ENCODE measurements at regions not wholly inside any gene's neighbourhood (a gene's known extent, or its start where the extent isn't known, plus 50 kb on each side); places are given as distances from the start of the nearest gene placed in this dataset.

GRCh38 chr1:238790882-238791281, 595.5 kb upstream of the CHRM3 start:
- H3K4me2 ChIP-seq (ENCODE audit: low read depth, low read length), result no peak overlapping the region
- no peaks in the 10 kb centered on the region for H3K9me2 ChIP-seq (replicated peaks; ENCODE audit: insufficient read depth, low read length)
- H3K36me3 ChIP-seq (replicated peaks; ENCODE audit: insufficient read depth, low read length), result no peaks in the 10 kb centered on the region
- no peaks in the 10 kb centered on the region for H3K27me3 ChIP-seq (replicated peaks; ENCODE audit: insufficient read depth, low read length)
- H3K27ac ChIP-seq (ENCODE audit: low read length), result no peak overlapping the region
- H2AFZ ChIP-seq (ENCODE audit: low read length), result no peak overlapping the region
- no peak overlapping the region for H3K4me3 ChIP-seq (ENCODE audit: low read length)
- H4K20me1 ChIP-seq (ENCODE audit: insufficient read depth, low read length), result no peaks in the 10 kb centered on the region
- DNase-seq, result no peak
- no peaks in the 10 kb centered on the region for H3K9me3 ChIP-seq (replicated peaks; ENCODE audit: insufficient read depth, low read length)
- no peak overlapping the region for H3K9ac ChIP-seq (ENCODE audit: low read length)
- TF ChIP-seq EZH2phosphoT487 (IDR thresholded peaks at IDR 0.05; ENCODE audit: low read length) (no peak), EZH2 (optimal IDR thresholded peaks at IDR 0.05; ENCODE audit: low read depth, low read length) (no peak), CTCF (IDR thresholded peaks at IDR 0.05; ENCODE audit: low read length) (no peak)
- H3K4me1 ChIP-seq (ENCODE audit: low read length), result no peaks in the 10 kb centered on the region
- no peaks in the 10 kb centered on the region for H3F3A ChIP-seq (ENCODE audit: insufficient read depth, low read length)
- H3K79me2 ChIP-seq (ENCODE audit: low read length), result no peaks in the 10 kb centered on the region

- Histone ChIP-seq H3K36me3 (replicated peaks; ENCODE audit: insufficient read depth, low read length) (no peaks in the 10 kb centered on the region), H3K79me2 (ENCODE audit: low read length) (no peaks in the 10 kb centered on the region), H3K4me1 (ENCODE audit: low read length) (no peaks in the 10 kb centered on the region), H3K9me2 (replicated peaks; ENCODE audit: insufficient read depth, low read length) (no peaks in the 10 kb centered on the region), H3K4me2 (ENCODE audit: low read depth, low read length) (no peak overlapping the region), H3K27me3 (replicated peaks; ENCODE audit: insufficient read depth, low read length) (no peaks in the 10 kb centered on the region), H4K20me1 (ENCODE audit: insufficient read depth, low read length) (no peaks in the 10 kb centered on the region), H3K4me3 (ENCODE audit: low read length) (no peak overlapping the region), H3K9ac (ENCODE audit: low read length) (no peak overlapping the region), H2AFZ (ENCODE audit: low read length) (no peak overlapping the region), H3F3A (ENCODE audit: insufficient read depth, low read length) (no peaks in the 10 kb centered on the region), H3K9me3 (replicated peaks; ENCODE audit: insufficient read depth, low read length) (no peaks in the 10 kb centered on the region), H3K27ac (ENCODE audit: low read length) (no peak overlapping the region)
- DNase-seq, result no peak
- no peak for TF ChIP-seq EZH2phosphoT487 (IDR thresholded peaks at IDR 0.05; ENCODE audit: low read length)
- no peak for TF ChIP-seq CTCF (IDR thresholded peaks at IDR 0.05; ENCODE audit: low read length)
- no peak for TF ChIP-seq EZH2 (optimal IDR thresholded peaks at IDR 0.05; ENCODE audit: low read depth, low read length)
These were observed 596.3 kb upstream of the CHRM3 start for GRCh38 chr1:238789916-238790667.

- H4K20me1 ChIP-seq (ENCODE audit: insufficient read depth, low read length), result no peaks in the 10 kb centered on the region
- H3K27me3 ChIP-seq (replicated peaks; ENCODE audit: insufficient read depth, low read length), result no peaks in the 10 kb centered on the region
- H3K79me2 ChIP-seq (ENCODE audit: low read length), result no peaks in the 10 kb centered on the region
- DNase-seq, result no peak
- no peak overlapping the region for H3K9ac ChIP-seq (ENCODE audit: low read length)
- peaks cover 6% of the 10 kb centered on the region; the same call in 1 of the 2 replicates for H3K4me1 ChIP-seq (ENCODE audit: low read length)
- no peak overlapping the region for H3K4me3 ChIP-seq (ENCODE audit: low read length)
- H2AFZ ChIP-seq (ENCODE audit: low read length), result no peak overlapping the region
- no peaks in the 10 kb centered on the region for H3K36me3 ChIP-seq (replicated peaks; ENCODE audit: insufficient read depth, low read length)
- TF ChIP-seq EZH2phosphoT487 (IDR thresholded peaks at IDR 0.05; ENCODE audit: low read length), result no peak
- no peak for TF ChIP-seq CTCF (IDR thresholded peaks at IDR 0.05; ENCODE audit: low read length)
- no peak overlapping the region for H3K4me2 ChIP-seq (ENCODE audit: low read depth, low read length)
- H3K9me2 ChIP-seq (replicated peaks; ENCODE audit: insufficient read depth, low read length), result no peaks in the 10 kb centered on the region
- no peak overlapping the region for H3K27ac ChIP-seq (ENCODE audit: low read length)
- H3K9me3 ChIP-seq (replicated peaks; ENCODE audit: insufficient read depth, low read length), result no peaks in the 10 kb centered on the region
- H3F3A ChIP-seq (ENCODE audit: insufficient read depth, low read length), result no peaks in the 10 kb centered on the region
These were observed 598.9 kb upstream of the CHRM3 start for GRCh38 chr1:238787471-238787870.

Data from MM.1S (cell line).